Endothelial cell of umbilical vein (primary cell): ENCODE measurements at regions not wholly inside any gene's neighbourhood (a gene's known extent, or its start where the extent isn't known, plus 50 kb on each side); places are given as distances from the start of the nearest gene placed in this dataset.

Source experiments
- BruUV-seq: library from RNA; stranded (reverse); fragments of 400-500 nt; replicated peaks from 2 replicates; lab custom pipeline; 2021; lab: Mats Ljungman, UMichigan
- CTCF ChIA-PET: fragments of 300-600, 350-600 bp; sonication (Branson Sonifier 250); formaldehyde crosslinking; loops from one replicate; lab custom pipeline; 2021; ENCODE audit warnings: antibody characterized with exemption, inconsistent platforms; lab: Charles Lee
- POLR2A ChIA-PET: fragments of 300-600, 350-600 bp; sonication (Branson Sonifier 250); formaldehyde crosslinking; loops from one replicate; lab custom pipeline; 2021; ENCODE audit warnings: antibody characterized with exemption, inconsistent platforms; lab: Charles Lee
- DNase-seq: peaks from one replicate; pipeline ENCODE4 v3.0.0-alpha.2; 2011; ENCODE audit warnings: low read depth, low spot score
- FAIRE-seq: peaks from 2 replicates; lab custom pipeline; 2011; peaks lifted over from hg19 to GRCh38; lab: Jason Lieb, UNC
- H2AFZ ChIP-seq: 2 replicates; pipeline ENCODE4 v1.6.0; 2012; ENCODE audit warnings: low read depth, low read length, control low read depth, inconsistent platforms
- H3K27ac ChIP-seq: 2 replicates; pipeline ENCODE4 v1.5.1; 2011; ENCODE audit warnings: low read depth, mild to moderate bottlenecking, control low read depth, low read length, moderate library complexity; ENCODE audit not compliant: insufficient read depth
- H3K27me3 ChIP-seq, 2 experiments: 2 replicates each; pipeline versions ENCODE4 v1.6.0 to v1.6.1; 2011; ENCODE audit warnings: low read length in 2 of 2, mixed read lengths in 1 of 2; ENCODE audit not compliant: control insufficient read depth in 2 of 2, insufficient read depth in 2 of 2
- H3K36me3 ChIP-seq, 2 experiments: 2 replicates in 1 of 2; 3 replicates in 1 of 2; pipeline ENCODE4 v1.5.1; 2011; ENCODE audit warnings: low read length in 2 of 2, mild to moderate bottlenecking in 1 of 2, moderate library complexity in 1 of 2; ENCODE audit not compliant: control insufficient read depth in 2 of 2, insufficient read depth in 2 of 2; ENCODE audit errors: extremely low read depth in 1 of 2
- H3K4me1 ChIP-seq: 3 replicates; pipeline ENCODE4 v1.5.1; 2011; ENCODE audit warnings: mild to moderate bottlenecking, low read length; ENCODE audit not compliant: control insufficient read depth, insufficient read depth; ENCODE audit errors: extremely low read depth
- H3K4me2 ChIP-seq: 2 replicates; pipeline ENCODE4 v1.6.1; 2011; ENCODE audit warnings: low read length, control low read depth, mixed read lengths; ENCODE audit not compliant: insufficient read depth
- H3K4me3 ChIP-seq, 3 experiments: fragments of 200-600 bp in 1 of 3; sonication (generic), shearing (Covaris generic) in 1 of 3; replicated peaks in 1 of 3; 2 replicates each; pipeline ENCODE4 v1.5.1; 2011 to 2016; ENCODE audit warnings: control low read depth in 3 of 3, low read length in 3 of 3, mild to moderate bottlenecking in 2 of 3, inconsistent platforms in 1 of 3, low read depth in 1 of 3, moderate library complexity in 1 of 3; ENCODE audit not compliant: insufficient read depth in 1 of 3
- H3K79me2 ChIP-seq: 2 replicates; pipeline ENCODE4 v1.6.0; 2012; ENCODE audit warnings: low read length, inconsistent platforms; ENCODE audit not compliant: control insufficient read depth, insufficient read depth
- H3K9ac ChIP-seq: replicated peaks from 2 replicates; pipeline ENCODE3; 2011; ENCODE audit warnings: low read length, control low read depth; ENCODE audit not compliant: insufficient read depth; ENCODE audit errors: extremely low read depth
- H3K9me1 ChIP-seq: replicated peaks from 3 replicates; pipeline ENCODE4 v1.6.0; 2011; ENCODE audit warnings: mild to moderate bottlenecking, low read length; ENCODE audit not compliant: control insufficient read depth, insufficient read depth; ENCODE audit errors: extremely low read depth
- H3K9me3 ChIP-seq: replicated peaks from 2 replicates; pipeline ENCODE4 v1.5.1; 2012; ENCODE audit warnings: low read length, inconsistent platforms; ENCODE audit not compliant: control insufficient read depth, insufficient read depth
- H4K20me1 ChIP-seq: replicated peaks from 2 replicates; pipeline ENCODE3; 2011; ENCODE audit warnings: mild to moderate bottlenecking, low read length; ENCODE audit not compliant: control insufficient read depth, insufficient read depth; ENCODE audit errors: extremely low read depth
- CTCF ChIP-seq, 2 donors: IDR thresholded peaks; 1 replicate in 1 of 2; 2 replicates in 1 of 2; pipeline ENCODE4 v1.5.1; 2011; ENCODE audit warnings: low read length in 2 of 2, mild to moderate bottlenecking in 2 of 2, moderate library complexity in 2 of 2, control low read depth in 1 of 2, inconsistent platforms in 1 of 2, low read depth in 1 of 2; ENCODE audit not compliant: insufficient read depth in 1 of 2; ENCODE audit errors: extremely low read depth in 1 of 2
- EZH2 ChIP-seq: IDR thresholded peaks from 2 replicates; pipeline ENCODE4 v1.6.1; 2012; ENCODE audit warnings: borderline replicate concordance, low read depth, mild to moderate bottlenecking, moderate library complexity, low read length, inconsistent platforms; ENCODE audit not compliant: severe bottlenecking
- FOS ChIP-seq: IDR thresholded peaks from 2 replicates; pipeline ENCODE4 v1.6.1; 2011; ENCODE audit warnings: mild to moderate bottlenecking, low read length, moderate library complexity, borderline replicate concordance; ENCODE audit not compliant: insufficient read depth
- GATA2 ChIP-seq: IDR thresholded peaks from 2 replicates; pipeline ENCODE4 v1.7.0; 2011; ENCODE audit warnings: low read depth, mild to moderate bottlenecking, moderate library complexity, mixed read lengths, low read length; ENCODE audit not compliant: insufficient read length, insufficient read depth
- JUN ChIP-seq: IDR thresholded peaks from 2 replicates; pipeline ENCODE4 v1.6.1; 2011; ENCODE audit warnings: borderline replicate concordance, low read depth; ENCODE audit not compliant: insufficient read length, insufficient read depth
- MAX ChIP-seq: IDR thresholded peaks from 2 replicates; pipeline ENCODE4 v1.6.1; 2011; ENCODE audit not compliant: insufficient read depth, insufficient read length
- MYC ChIP-seq: IDR thresholded peaks from one replicate; pipeline ENCODE4 v1.6.1; 2011; ENCODE audit warnings: mild to moderate bottlenecking, low read depth, low read length
- POLR2A ChIP-seq: IDR thresholded peaks from 2 replicates; pipeline ENCODE4 v1.6.1; 2012; ENCODE audit warnings: low read depth, mild to moderate bottlenecking, control low read depth, low read length
- POLR2AphosphoS5 ChIP-seq: IDR thresholded peaks from 2 replicates; pipeline ENCODE4 v1.6.1; 2012; ENCODE audit warnings: low read depth, mild to moderate bottlenecking, control low read depth, low read length, moderate library complexity; ENCODE audit not compliant: insufficient read depth
- dilution Hi-C: fragments of 300-500 bp; cut with MboI; formaldehyde crosslinking; loops from one replicate; pipeline ENCODE4 v1.15.0; 2019; ENCODE audit warnings: low sequenced_read_pairs; ENCODE audit not compliant: extremely low pct_ligation_motif_present
- intact Hi-C: fragments of 100-400 bp; cut with micrococcal nuclease; formaldehyde crosslinking; loops from one replicate; pipeline ENCODE4 v1.10.0; 2022

GRCh38 chr4:178105242-178105641 lies 663.0 kb upstream of the AGA start:
- Histone ChIP-seq H3K27me3 (no peaks in the 10 kb centered on the region), H3K4me3 (no peak overlapping the region), H3K9me3 (no peaks in the 10 kb centered on the region), H4K20me1 (no peaks in the 10 kb centered on the region), H3K4me2 (no peak overlapping the region), H3K9me1 (no peaks in the 10 kb centered on the region), H3K79me2 (no peaks in the 10 kb centered on the region), H3K4me1 (no peaks in the 10 kb centered on the region), H3K9ac (no peak overlapping the region), H2AFZ (no peak overlapping the region), H3K36me3 (no peaks in the 10 kb centered on the region), H3K27ac (no peak overlapping the region)
- dilution Hi-C loops = no loop called here
- no peak for TF ChIP-seq MAX
- TF ChIP-seq JUN = no peak
- TF ChIP-seq POLR2A = no peak
- TF ChIP-seq GATA2 = no peak
- no peak for TF ChIP-seq POLR2AphosphoS5
- TF ChIP-seq CTCF (IDR thresholded peaks at IDR 0.05; ENCODE audit: extremely low read depth in 1 of 2, insufficient read depth in 1 of 2, low read depth in 1 of 2, low read length in 2 of 2) = no peak
- no peak for TF ChIP-seq EZH2
- TF ChIP-seq MYC = no peak
- TF ChIP-seq FOS = no peak
- intact Hi-C loops = no loop called here
- no peak for FAIRE-seq
- BruUV-seq = no TSS peak
- ChIA-PET POLR2A (no interaction called here), CTCF (no interaction called here)
- no peak for DNase-seq
